HG03354 (cell line): ENCODE measurements at regions not wholly inside any gene's neighbourhood (a gene's known extent, or its start where the extent isn't known, plus 50 kb on each side); places are given as distances from the start of the nearest gene placed in this dataset.
A peak's percentile ranks its signal among the peaks of the same experiment; 100 is the strongest.
"Not testable (repeated sequence)": the region's sequence is repeated elsewhere in the genome, so short reads cannot be mapped to it uniquely, and the experiment has no call there.

Experiments used
- ATAC-seq: cut with Tn5 transposase; IDR thresholded peaks from one replicate; pipeline ENCODE4 v1.9.1; 2021; ENCODE audit warnings: mild to moderate bottlenecking; ENCODE audit not compliant: unreplicated experiment, poor library complexity, severe bottlenecking

GRCh38 chr6:154624727-154625126 lies 108.5 kb upstream of the SCAF8 start:
- ATAC-seq, result not testable (repeated sequence)

GRCh38 chr6:154625721-154626120 lies 107.5 kb upstream of the SCAF8 start:
- ATAC-seq, result no peak

GRCh38 chr6:154629127-154629526 lies 104.1 kb upstream of the SCAF8 start:
- no peak for ATAC-seq

GRCh38 chr6:154632119-154632518 lies 101.1 kb upstream of the SCAF8 start:
- no peak for ATAC-seq

- ATAC-seq, result no peak
Observed at GRCh38 chr6:154637392-154637791, 95.8 kb upstream of the SCAF8 start.

GRCh38 chr6:154638369-154638768 lies 94.8 kb upstream of the SCAF8 start:
- no peak for ATAC-seq

GRCh38 chr6:154639196-154639595 lies 94.0 kb upstream of the SCAF8 start:
- not testable (repeated sequence) for ATAC-seq

GRCh38 chr6:154648188-154648887 lies 84.9 kb upstream of the SCAF8 start:
- no peak for ATAC-seq

GRCh38 chr6:154648888-154649205 lies 84.4 kb upstream of the SCAF8 start:
- no peak for ATAC-seq

- no peak for ATAC-seq
Observed at GRCh38 chr6:154649721-154650120, 83.5 kb upstream of the SCAF8 start.

GRCh38 chr6:154650351-154650750 lies 82.9 kb upstream of the SCAF8 start:
- ATAC-seq, result no peak

- ATAC-seq, result no peak
Observed at GRCh38 chr6:154651656-154652055, 81.6 kb upstream of the SCAF8 start.

- ATAC-seq, result no peak
Observed at GRCh38 chr6:154653385-154653784, 79.8 kb upstream of the SCAF8 start.

- no peak for ATAC-seq
Observed at GRCh38 chr6:154653853-154654252, 79.4 kb upstream of the SCAF8 start.

GRCh38 chr6:154656660-154657059 lies 76.6 kb upstream of the SCAF8 start:
- no peak for ATAC-seq

GRCh38 chr6:154661768-154662167 lies 71.4 kb upstream of the SCAF8 start:
- ATAC-seq, result no peak

GRCh38 chr6:154664287-154664686 lies 68.9 kb upstream of the SCAF8 start:
- no peak for ATAC-seq

- no peak for ATAC-seq
Observed at GRCh38 chr6:154668156-154668555, 65.1 kb upstream of the SCAF8 start.

GRCh38 chr6:154672086-154672485 lies 61.1 kb upstream of the SCAF8 start:
- ATAC-seq, result no peak

- no peak for ATAC-seq
Observed at GRCh38 chr6:154673919-154674318, 59.3 kb upstream of the SCAF8 start.

- peak; percentile 100 for ATAC-seq
Observed at GRCh38 chr6:154675602-154676088, 57.6 kb upstream of the SCAF8 start.

- ATAC-seq, result no peak
Observed at GRCh38 chr6:154682633-154683125, 50.5 kb upstream of the SCAF8 start.
